Mesodermal cell (in vitro differentiated cells): ENCODE measurements at regions not wholly inside any gene's neighbourhood (a gene's known extent, or its start where the extent isn't known, plus 50 kb on each side); places are given as distances from the start of the nearest gene placed in this dataset.
"Not testable (repeated sequence)": the region's sequence is repeated elsewhere in the genome, so short reads cannot be mapped to it uniquely, and the experiment has no call there.

Source experiments
- H3K27ac ChIP-seq: 2 replicates; pipeline ENCODE4 v1.7.0; 2013; ENCODE audit warnings: mild to moderate bottlenecking, low read depth, low read length, moderate library complexity; ENCODE audit not compliant: severe bottlenecking
- H3K36me3 ChIP-seq: 2 replicates; pipeline ENCODE4 v1.7.1; 2013; ENCODE audit warnings: mild to moderate bottlenecking, low read length, moderate library complexity; ENCODE audit not compliant: control insufficient read depth, insufficient read depth
- H3K4me1 ChIP-seq: one replicate; pipeline ENCODE4 v1.7.1; 2013; ENCODE audit warnings: mild to moderate bottlenecking, low read length; ENCODE audit not compliant: insufficient read depth, control insufficient read depth, poor library complexity, severe bottlenecking
- H3K4me3 ChIP-seq: 2 replicates; pipeline ENCODE4 v1.7.0; 2013; ENCODE audit warnings: low read length, control low read depth, mild to moderate bottlenecking; ENCODE audit not compliant: insufficient read depth, poor library complexity, severe bottlenecking; ENCODE audit errors: extremely low read depth
- H3K9me3 ChIP-seq: 2 replicates; pipeline ENCODE4 v1.7.1; 2013; ENCODE audit warnings: mild to moderate bottlenecking, low read length, moderate library complexity; ENCODE audit not compliant: control insufficient read depth
- WGBS, 2 experiments: methylation state at CpG; one replicate each; pipeline ENCODE4 v1.1.5; 2013; ENCODE audit warnings: missing lambda C conversion rate in 2 of 2; ENCODE audit not compliant: insufficient coverage in 2 of 2; 5-methylcytosine and 5-hydroxymethylcytosine counted together

DNA sequence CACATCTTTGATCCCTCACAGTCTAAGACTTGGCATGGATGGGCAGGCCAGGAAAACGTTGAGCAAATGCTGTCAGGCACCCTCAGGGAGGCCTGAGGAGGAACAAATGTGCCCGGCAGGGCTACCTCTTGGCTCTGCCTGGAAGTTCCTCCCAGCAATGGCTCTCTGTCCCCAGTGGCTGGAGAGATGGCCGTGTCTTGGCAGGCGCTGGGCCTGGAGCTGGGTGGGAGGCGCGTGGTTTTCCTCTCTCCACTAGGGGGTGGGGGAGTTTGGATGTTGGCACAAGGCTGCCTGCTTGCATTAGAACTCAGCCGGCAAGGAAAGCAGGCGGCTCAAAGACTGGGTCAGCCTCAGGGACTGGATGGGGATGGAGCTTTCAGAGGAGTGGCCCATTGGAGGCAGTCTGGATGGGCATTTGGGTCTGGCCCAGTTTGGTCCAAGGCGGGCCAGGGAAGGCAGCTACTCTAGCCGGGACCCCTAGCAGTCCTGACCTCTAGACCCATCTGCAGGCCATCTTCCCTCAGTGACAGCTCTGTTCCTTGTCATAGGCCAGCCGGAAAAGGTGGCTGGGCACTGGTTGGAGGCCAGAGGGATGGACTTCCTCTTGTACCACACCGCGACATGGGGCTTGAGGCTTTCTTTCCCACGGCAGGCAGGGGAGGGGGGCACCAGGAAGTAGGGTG, 68.2 kb upstream of the STC2 start:
- Histone ChIP-seq H3K27ac (peak overlapping the region; percentile 92), H3K36me3 (no peaks in the 10 kb centered on the region), H3K4me3 (no peak overlapping the region), H3K9me3 (no peaks in the 10 kb centered on the region), H3K4me1 (peaks cover 12% of the 10 kb centered on the region)
- WGBS, 2 experiments = 79% methylated on average over 9 to 10 of the region's 14 CpGs

DNA sequence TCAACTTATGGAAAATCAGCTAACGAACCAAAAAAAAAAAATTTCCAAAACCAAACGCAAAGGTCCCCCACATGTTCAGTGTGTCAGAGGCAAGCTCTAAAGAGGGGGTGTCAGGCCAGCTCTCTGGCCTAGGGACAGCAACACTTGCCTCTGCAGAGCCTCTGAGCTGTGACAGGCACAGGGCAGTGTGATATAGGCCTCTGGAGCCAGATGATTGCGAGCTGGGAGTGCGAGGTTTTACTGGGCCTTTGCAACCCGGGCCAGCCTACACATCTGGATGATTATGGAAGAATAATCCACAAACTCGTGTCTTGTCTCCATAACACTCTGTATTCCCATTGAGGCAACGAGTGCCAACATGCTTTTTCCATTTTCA, 67.7 kb upstream of the STC2 start:
- Histone ChIP-seq H3K36me3 (no peaks in the 10 kb centered on the region), H3K9me3 (no peaks in the 10 kb centered on the region)
- 87 to 92% methylated on average over 5 to 6 of the region's 7 CpGs for WGBS, 2 experiments

DNA sequence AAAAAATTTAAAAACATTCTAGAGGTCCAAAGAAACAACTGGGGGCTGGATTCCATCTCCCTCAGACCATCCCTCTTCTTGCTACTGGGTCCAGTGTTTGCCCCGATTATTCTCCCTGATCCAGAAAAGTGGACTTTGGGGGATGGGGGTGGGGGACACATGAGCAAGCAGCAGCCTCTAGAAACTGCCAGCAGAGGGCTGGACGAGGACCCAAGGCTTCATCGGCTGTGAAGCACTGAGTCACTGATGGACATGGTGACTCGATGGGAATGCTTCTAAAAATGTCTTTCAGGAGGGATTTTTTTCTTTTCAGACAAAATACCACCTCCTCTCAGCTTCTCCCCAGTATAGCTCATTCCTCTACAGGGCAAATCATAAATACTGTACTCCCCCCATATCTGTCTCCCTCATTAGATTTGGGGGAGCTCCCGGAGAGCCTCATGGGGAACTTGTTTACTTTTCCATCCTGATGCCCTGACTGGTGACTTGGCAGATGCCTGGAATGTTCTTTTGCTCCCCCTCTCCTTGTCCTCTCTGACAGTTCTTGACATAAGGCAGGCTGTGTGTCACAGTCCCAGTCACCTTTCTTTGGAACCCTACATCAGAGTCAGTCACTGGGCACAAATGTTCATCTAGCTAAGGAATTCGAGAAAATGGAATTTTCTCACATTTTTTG, 67.2 kb upstream of the STC2 start:
- Histone ChIP-seq H3K27ac (peak overlapping the region; percentile 92), H3K4me3 (no peak overlapping the region), H3K4me1 (peaks cover 12% of the 10 kb centered on the region), H3K36me3 (no peaks in the 10 kb centered on the region), H3K9me3 (no peaks in the 10 kb centered on the region)
- WGBS, 2 experiments = 76 to 86% methylated on average over 2 of the region's 6 CpGs

More for the DNA sequence above, 67.7 kb upstream of the STC2 start:
- peaks cover 12% of the 10 kb centered on the region for H3K4me1 ChIP-seq
- H3K4me3 ChIP-seq = no peak overlapping the region
- H3K27ac ChIP-seq = peak overlapping the region; percentile 92

DNA sequence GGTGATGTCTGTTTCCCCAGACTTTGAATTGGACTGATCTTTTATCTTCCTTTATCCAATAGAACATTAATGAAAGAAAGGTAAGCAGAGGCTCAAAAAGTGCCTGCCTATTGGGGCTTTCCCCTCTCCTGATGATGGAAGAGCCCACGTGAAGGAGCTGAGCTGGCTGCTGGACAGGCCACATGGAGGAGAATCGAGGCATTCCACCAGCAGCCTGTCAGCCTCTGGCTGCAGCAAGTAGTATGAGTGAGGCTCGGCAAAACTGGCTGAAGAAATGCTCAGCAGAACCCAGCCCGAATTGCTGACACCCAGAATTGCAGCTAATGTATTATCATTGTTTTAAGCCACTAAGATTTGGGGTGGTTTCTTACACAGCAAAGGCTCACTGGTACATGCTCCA, 66.5 kb upstream of the STC2 start:
- H3K36me3 ChIP-seq = no peaks in the 10 kb centered on the region
- no peak overlapping the region for H3K4me3 ChIP-seq
- H3K27ac ChIP-seq = no peak overlapping the region
- WGBS, 2 experiments = 86 to 100% methylated on average over 3 to 4 of the region's 4 CpGs
- H3K9me3 ChIP-seq = no peaks in the 10 kb centered on the region
- H3K4me1 ChIP-seq = peaks cover 12% of the 10 kb centered on the region

DNA sequence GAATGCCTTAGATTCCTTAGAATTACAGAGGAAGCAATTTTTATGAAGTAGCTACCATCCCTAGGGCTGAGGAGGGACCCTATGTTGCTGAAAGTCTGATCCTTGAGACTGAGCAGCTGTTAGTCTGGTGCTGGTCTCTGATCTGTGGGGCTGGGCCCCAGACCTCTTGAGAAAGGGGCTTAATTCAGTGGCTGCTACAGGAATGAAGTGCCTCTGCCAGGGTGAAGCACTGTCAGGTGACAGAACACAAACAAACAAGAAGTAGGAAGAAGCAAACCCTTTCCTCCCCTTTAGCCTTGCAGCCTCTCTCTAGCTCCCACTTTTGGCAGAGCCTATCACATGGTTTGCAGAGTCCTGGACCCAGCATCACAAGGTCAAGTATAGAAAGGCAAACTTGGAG, 64.0 kb upstream of the STC2 start:
- Histone ChIP-seq H3K4me1 (peaks cover 12% of the 10 kb centered on the region), H3K4me3 (no peak overlapping the region), H3K9me3 (no peaks in the 10 kb centered on the region)

DNA sequence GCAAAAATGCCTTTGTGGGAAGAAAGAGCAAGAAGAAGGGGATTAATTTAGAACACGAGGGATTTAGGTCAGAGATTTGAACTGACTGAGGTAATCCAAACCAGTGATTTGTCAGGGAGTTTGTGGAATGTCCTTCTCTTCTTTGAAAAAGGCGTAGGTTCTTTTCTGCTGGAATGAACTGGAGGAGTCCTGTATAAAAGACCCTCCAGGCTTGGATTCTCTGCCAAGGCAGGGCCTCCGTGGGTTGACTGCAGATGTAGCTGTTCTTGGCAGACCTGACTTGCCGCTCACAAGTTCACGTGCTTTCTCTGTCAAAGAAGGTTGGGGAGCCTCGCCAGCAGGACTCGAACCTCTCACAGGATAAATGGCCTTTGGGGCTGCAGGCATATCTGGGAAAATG, 62.8 kb upstream of the STC2 start:
- H3K9me3 ChIP-seq = no peaks in the 10 kb centered on the region
- no peaks in the 10 kb centered on the region for H3K36me3 ChIP-seq
- no peak overlapping the region for H3K4me3 ChIP-seq
- no peak overlapping the region for H3K27ac ChIP-seq
- H3K4me1 ChIP-seq = peaks cover 6% of the 10 kb centered on the region
- WGBS, 2 experiments = 84 to 100% methylated on average over 3 to 4 of the region's 7 CpGs

More for the DNA sequence above, 64.0 kb upstream of the STC2 start:
- no peak overlapping the region for H3K27ac ChIP-seq
- no peaks in the 10 kb centered on the region for H3K36me3 ChIP-seq

DNA sequence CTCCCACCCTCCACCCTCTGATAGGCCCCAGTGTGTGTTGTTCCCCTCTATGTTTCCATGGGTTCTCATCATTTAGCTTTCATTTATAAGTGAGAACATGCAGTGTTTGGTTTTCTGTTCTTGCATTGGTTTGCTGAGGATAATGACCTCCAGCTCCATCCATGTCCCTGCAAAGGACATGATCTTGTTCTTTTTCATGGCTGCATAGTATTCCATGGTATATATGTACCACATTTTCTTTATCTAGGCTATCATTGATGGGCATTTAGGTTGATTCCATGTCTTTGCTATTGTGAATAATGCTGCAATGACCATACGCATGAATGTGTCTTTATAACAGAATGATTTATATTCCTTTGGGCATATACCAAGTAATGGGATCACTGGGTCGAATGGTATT, 59.1 kb upstream of the STC2 start:
- WGBS, 2 experiments = no CpG with 5 or more reads among the region's 2 CpGs
- not testable (repeated sequence) for H3K9me3 ChIP-seq, H3K36me3 ChIP-seq, H3K4me3 ChIP-seq, H3K27ac ChIP-seq, H3K4me1 ChIP-seq

DNA sequence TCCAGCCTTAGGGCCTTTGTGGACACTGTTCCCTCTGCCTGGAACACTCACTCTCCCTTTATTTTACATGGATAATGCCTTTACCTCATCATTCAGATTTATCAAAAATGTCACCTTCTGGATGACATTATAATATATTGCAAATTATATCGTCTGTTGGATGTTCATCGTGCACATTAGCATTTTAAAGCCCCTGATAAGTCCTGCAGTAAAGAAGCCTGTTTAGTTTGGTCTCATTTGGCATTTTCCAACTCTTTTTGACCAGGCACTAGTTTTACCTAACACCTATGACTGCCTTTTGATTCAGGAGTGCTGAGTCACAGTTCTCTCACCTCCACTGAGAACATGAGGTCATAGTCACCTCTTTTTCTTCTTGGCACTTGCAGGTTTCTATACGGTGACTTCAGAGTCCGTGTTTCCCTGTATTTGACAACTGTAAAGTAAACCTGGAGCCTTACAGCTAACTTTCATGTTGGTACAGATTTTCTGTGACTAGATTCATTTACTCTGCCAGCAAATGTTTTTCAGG, 57.7 kb upstream of the STC2 start:
- Histone ChIP-seq H3K27ac (no peak overlapping the region), H3K4me3 (no peak overlapping the region), H3K4me1 (no peaks in the 10 kb centered on the region), H3K9me3 (no peaks in the 10 kb centered on the region), H3K36me3 (no peaks in the 10 kb centered on the region)
- 92 to 94% methylated on average over 2 to 3 of the region's 4 CpGs for WGBS, 2 experiments

DNA sequence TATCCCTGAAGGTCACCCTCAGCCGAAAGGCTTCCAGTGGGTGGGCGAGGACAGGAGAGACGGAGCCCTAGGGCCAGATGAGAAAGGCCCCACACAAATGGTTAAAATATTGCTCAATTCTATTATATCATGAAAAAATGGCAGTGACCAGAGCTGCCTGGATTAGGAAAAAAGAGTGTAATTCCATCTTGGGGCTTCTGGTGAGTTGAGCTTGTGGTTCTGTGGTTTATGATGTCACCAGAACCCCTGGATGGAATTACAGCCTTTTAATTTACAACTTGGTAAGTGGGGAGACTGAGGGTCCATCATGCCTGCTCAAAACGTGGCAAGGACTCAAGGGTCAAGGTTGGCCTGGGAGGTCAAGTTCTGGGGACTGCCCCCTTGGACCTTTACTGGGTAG, 55.5 kb upstream of the STC2 start:
- no peaks in the 10 kb centered on the region for H3K36me3 ChIP-seq
- 75% methylated on average over 1 of the region's 4 CpGs; no CpG with 5 or more reads in 1 of the 2 experiments for WGBS, 2 experiments
- H3K4me1 ChIP-seq = no peaks in the 10 kb centered on the region
- H3K9me3 ChIP-seq = no peaks in the 10 kb centered on the region
- H3K27ac ChIP-seq = no peak overlapping the region
- H3K4me3 ChIP-seq = no peak overlapping the region

DNA sequence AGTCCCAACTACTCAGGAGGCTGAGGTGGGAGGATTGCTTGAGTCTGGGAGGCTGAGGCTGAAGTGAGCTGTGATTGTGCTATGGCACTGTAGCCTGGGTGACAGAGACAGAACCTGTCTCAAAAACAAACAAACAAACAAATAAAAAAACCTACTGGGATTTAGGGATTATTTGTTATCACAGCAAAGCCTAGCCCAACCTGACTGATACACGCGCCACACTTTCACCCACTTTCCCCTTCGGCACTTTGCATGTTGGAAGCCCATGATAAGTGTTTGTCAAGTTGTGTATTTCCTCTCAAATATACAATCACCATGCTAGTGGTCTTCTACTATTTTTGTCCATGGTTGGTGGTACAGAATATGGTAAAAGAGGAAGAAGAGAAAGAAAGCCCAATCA, 50.5 kb upstream of the STC2 start:
- H3K36me3 ChIP-seq = no peaks in the 10 kb centered on the region
- no CpG with 5 or more reads among the region's 3 CpGs for WGBS, 2 experiments
- H3K4me3 ChIP-seq = no peak overlapping the region
- H3K27ac ChIP-seq = no peak overlapping the region
- H3K9me3 ChIP-seq = no peaks in the 10 kb centered on the region
- H3K4me1 ChIP-seq = peaks cover 6% of the 10 kb centered on the region
